ENCODE measurements at regions not wholly inside any gene's neighbourhood (a gene's known extent, or its start where the extent isn't known, plus 50 kb on each side); places are given as distances from the start of the nearest gene placed in this dataset.

GRCh38 chr3:88209356-88209755 lies 59.6 kb downstream of the C3orf38 start:
- FAIRE-seq = no peak

- FAIRE-seq = no peak
Measured at GRCh38 chr3:88211096-88211890, 61.5 kb downstream of the C3orf38 start.

- FAIRE-seq = no peak
Measured at GRCh38 chr3:88219138-88219792, 69.5 kb downstream of the C3orf38 start.

GRCh38 chr3:88220126-88220525 lies 70.4 kb downstream of the C3orf38 start:
- FAIRE-seq = no peak

DNA sequence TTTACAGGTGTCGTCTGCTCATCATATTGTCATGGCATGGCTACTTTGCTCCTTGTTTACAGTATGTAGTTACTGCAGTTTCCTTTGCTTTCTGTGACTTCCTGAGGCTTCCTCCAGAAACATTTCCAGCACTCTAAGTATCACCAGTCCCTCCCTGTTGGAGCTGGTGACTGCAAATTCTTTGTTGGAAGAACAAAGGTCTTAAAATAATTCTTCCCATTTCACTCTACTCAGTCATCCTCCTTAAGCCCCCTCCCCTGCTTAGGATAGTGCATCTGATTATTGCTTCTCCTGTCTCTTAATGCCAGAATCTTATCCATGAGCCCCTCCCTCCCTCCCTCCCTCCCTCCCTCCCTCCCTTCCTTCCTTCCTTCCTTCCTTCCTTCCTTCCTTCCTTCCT lies 72.0 kb downstream of the C3orf38 start:
- no peak for FAIRE-seq

DNA sequence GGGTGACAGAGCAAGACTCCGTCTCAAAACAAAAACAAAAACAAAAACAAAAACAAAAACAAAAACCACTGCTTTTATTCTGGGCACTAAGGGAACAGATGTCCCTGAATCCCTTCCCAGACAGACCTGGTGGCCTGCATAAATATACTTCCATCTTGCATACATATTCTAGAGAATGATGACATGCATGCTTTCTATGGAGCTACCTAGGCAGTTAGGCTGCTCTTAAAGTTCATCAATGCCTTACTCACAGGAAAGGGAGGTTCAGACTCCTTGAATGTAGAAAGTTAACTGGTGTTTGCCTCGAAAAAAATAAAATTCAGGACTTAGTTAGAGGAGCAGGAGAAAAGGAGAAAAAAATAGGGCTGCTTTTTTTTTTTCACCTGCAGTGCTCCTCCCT lies 72.6 kb downstream of the C3orf38 start:
- no peak for FAIRE-seq

DNA sequence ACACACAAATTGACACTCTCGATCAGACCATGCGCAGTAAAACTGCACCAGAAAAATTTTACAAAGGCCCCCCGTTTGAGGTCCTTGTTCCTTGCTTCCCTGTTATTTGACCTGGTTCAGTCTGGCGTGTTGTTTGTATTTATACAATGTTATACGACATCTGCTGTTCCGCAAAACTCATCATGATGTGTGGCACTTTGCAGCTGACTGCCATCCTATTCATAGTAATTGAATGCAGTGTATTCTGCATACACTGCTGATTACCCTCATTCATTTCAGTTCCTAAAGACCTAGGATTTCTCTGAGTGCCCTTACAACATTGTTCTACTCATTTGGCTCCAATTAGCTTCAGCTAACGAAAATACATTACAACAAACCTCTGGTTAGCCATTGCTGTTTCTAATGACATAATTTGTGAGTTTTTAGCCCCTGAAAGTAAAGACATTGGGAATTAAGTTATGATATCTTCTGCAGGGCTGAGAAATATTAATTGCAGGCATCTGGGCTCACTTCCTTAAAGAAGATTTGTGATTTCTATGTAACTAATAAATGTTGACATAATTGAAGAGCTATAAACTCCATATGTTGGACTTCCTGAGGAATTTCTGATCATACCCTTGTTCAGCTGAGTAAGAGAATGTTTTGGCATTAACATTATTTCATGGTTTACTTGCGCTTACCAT lies 75.7 kb downstream of the C3orf38 start:
- FAIRE-seq = no peak

DNA sequence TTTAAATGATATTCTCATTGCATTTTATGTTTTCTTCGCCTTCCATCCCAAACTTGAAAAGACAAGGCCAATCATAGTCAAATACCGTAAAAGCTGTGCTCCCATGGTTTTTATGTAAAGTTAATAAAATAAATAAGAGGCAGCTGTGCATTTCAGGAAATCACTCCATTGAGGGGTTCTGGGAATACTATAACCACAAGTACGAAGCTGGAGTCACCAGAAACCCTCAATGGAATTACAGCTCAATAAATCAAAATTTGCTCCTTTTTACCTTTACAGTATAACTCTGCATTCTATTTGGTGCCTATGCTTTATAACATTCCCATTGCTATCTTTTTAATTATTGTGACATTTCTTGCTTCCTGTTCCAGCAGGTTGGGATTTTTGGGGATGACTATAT lies 77.2 kb downstream of the C3orf38 start:
- FAIRE-seq = no peak

- no peak for FAIRE-seq
Measured at GRCh38 chr3:88230638-88231037, 80.9 kb downstream of the C3orf38 start.

GRCh38 chr3:88231207-88231606 lies 81.4 kb downstream of the C3orf38 start:
- FAIRE-seq = no peak

- FAIRE-seq = no peak
Measured at GRCh38 chr3:88231632-88232031, 81.9 kb downstream of the C3orf38 start.

GRCh38 chr3:88235102-88235501 lies 85.3 kb downstream of the C3orf38 start:
- no peak for FAIRE-seq

DNA sequence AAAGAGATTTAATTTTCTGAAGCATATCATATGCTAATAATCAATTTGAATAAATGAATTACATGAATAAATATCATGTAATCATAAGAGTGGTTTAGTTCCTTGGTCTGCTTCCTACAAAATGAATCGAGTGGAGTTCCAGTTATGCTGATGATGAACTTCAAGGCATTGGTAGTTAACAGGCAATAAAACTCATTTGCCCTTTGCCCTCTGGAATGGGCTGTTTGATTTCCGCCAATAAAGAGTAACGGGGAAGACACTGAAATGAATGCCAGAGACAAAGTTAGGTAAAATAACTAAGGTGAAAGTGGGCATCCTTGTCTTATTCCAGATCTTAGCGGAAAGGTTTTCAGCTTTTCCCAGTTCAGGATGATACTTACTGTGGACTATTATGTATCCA lies 90.1 kb downstream of the C3orf38 start:
- no peak for FAIRE-seq

DNA sequence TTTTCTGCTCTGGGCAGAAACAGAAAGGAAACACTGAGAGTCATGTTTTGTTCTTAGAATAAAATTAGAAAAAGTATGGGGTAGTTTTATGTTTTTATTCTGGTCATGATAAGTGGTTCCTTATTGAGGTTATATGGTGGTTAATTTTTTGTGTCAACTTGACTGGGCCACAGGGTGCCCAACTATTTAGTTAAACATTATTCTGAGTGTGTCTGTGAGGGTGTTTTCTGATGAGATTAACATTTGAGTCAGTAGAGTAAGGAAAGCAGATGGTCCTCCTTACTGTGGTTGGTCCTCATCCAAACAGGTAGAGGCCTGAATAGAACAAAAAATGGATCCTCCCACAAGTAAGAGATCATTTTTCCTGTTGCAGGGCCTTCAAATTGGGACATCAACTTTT lies 98.9 kb downstream of the C3orf38 start:
- FAIRE-seq = no peak

GRCh38 chr3:88259045-88259444 lies 109.3 kb downstream of the C3orf38 start:
- FAIRE-seq = no peak

DNA sequence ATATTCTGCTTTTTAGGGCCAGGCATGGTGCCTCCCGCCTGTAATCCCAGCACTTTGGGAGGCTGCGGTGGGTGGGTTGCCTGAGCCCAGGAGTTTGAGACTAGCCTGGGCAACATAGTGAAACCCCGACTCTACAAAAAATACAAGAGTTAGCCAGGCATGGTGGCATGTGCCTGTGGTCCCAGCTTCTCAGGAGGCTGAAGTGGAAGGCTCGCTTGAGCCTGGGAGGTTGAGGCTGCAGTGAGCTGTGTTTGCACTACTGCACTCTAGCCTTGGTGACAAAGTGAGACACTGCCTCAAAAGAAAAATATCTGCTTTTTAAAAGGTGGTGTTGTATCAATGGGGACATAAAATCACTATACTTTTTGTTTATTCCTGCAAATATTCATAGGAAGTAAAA lies 112.8 kb downstream of the C3orf38 start:
- no peak for FAIRE-seq

DNA sequence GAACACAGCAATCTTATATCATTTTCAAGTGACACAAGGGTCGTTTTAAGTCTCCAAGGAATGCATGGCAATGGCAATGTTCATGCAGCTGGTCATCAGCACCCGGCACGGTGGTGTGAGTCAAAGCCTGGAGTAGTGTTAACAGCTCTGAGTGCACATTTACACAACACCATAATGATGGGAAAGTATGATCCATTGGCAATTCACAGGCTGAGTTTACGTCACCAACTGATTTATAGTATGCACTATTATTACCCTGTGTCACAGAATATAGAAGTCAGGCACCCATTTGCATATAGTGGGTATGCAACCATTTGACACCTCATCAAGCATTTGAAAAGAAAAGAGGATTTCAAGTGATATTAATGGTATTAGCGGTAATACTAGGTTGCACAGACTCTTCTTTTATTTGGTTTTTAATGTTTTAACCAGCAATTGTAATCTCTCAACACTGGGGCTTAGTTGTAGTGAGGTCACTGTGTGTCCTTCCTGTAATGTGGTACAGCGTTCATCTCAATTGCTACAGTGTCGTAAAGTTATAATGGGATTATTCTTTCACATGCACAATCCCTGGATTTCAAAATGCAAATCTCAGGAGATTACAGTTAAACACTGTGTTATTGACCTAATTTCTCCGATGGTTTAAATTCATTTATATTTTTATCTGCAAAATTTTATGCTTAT lies 113.8 kb downstream of the C3orf38 start:
- no peak for FAIRE-seq

- FAIRE-seq = no peak
Measured at GRCh38 chr3:88267441-88267840, 117.7 kb downstream of the C3orf38 start.

- FAIRE-seq = no peak
Measured at GRCh38 chr3:88267847-88268246, 118.1 kb downstream of the C3orf38 start.

GRCh38 chr3:88280326-88280725 lies 130.6 kb downstream of the C3orf38 start:
- no peak for FAIRE-seq

DNA sequence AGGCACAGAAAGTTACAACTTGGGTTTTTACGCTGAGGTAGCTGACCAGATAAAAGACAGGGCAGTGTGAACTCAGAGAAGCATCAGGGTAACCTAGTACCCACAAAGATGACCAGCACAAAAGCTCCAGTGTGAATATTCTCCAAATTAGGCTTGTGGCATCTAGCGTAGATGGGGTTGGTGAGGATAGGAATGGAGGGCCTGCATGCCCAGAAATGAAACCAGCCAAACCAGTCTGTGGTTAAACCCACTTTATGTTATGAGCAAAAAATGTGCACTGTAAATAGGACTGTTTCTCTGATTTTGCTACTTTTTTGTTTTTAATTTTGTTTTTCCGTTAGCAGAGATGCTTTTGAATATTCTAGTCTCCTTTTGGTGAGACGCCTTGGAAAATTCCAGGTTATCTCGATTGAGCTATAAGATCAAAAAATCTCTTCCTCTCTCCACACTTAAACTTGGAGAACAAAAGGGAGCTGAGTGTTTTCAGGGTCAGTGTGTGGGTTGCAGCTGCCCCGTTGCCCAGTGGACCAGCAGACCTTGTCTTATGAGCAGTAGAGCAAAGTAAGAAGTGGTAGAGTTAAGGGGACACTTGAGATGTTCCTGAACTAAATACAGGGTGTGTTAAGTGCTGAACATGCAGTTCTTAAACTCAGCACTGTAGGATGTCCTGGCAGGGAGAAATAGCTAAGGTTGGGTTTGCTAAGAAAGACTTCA lies 132.9 kb downstream of the C3orf38 start:
- FAIRE-seq = no peak

GRCh38 chr3:88283242-88283592 lies 133.5 kb downstream of the C3orf38 start:
- no peak for FAIRE-seq

DNA sequence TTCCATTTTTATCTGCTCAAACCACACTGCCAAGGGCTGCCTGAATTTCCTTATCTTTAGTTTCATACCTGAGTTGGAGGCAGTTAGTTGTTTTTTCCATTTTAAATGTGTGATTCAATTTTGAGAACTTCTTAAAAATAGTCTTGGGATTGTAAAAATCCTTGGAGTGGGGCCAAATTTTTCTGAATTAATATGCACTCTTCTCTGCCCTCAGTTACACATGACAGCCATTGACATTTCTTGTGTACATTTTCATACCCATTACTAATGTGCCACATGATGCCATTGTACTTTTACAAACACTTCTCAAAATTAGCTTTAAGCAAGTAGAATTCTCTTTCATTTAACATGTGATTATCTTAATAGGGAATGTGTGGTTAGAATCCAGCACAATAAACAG lies 141.7 kb downstream of the C3orf38 start:
- FAIRE-seq = no peak

Measured in endometrium (tissue), 2 donors.